ENCODE measurements at regions not wholly inside any gene's neighbourhood (a gene's known extent, or its start where the extent isn't known, plus 50 kb on each side); places are given as distances from the start of the nearest gene placed in this dataset.
"Not testable (repeated sequence)": the region's sequence is repeated elsewhere in the genome, so short reads cannot be mapped to it uniquely, and the experiment has no call there.

DNA sequence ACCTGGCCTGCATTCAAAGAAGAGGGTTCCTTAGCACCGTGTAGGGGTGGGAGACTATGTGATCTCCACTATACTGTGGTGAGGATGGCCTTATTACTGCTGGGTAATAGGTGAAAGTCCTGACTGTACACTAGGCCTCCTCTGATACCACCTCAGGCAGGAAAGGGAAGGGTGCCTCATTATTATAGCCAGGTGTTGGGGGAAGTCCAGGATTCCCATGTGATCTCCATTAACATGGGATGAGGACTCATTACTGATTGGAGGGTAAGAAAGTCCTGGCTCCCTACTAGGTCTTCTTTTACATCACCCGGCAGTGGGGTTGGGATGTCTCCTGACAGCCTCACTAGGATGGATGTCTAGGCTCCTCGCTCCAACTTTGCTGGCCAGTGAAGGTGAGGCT lies 252.1 kb downstream of the LRIG3 start:
- DNase-seq = no peak

GRCh38 chr12:58668871-58669270 lies 251.4 kb downstream of the LRIG3 start:
- DNase-seq = no peak

GRCh38 chr12:58670623-58671022 lies 249.7 kb downstream of the LRIG3 start:
- no peak for DNase-seq

- no peak for DNase-seq
Observed at GRCh38 chr12:58671196-58671595, 249.1 kb downstream of the LRIG3 start.

DNA sequence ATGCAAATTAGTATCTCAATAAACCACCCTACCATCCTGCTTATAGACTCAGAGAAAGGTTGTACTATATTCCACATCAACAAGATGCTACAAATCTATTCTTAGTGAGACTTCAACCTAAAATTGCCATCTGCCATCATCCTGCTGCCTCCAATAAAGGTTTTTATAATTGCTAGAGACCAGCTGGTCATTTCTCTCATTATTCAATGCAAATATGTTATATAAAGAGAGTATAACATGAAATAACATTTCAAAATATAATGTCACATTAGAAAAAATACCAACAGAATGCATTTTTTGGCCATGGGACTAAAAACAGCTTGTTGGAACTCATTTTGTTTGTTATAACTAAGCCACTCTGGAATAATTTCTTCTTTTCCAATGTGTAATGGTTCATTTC lies 247.3 kb downstream of the LRIG3 start:
- peak; percentile 12 to 61 for DNase-seq

GRCh38 chr12:58677833-58678232 lies 242.5 kb downstream of the LRIG3 start:
- not testable (repeated sequence) for DNase-seq

DNA sequence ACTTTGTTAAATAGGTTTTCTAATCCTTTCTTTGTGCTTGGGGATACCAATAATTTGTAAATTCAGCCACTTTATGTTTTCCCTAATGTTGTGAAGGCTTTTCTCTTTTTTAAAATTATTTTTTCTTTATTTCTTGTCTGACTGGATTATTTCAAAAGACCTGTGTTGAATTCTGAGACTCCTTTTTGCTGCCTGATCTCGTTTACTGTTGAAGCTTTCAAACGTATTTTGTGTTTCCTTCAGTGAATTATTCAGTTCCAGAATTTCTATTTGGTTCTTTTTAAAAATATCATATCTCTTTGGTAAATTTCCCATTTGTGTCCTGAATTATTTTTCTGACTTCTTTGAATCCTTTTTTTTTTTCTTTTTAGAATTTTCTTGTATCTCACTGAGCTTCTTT lies 241.6 kb downstream of the LRIG3 start:
- no peak for DNase-seq

- no peak for DNase-seq
Observed at GRCh38 chr12:58681730-58682129, 238.6 kb downstream of the LRIG3 start.

- DNase-seq = no peak
Observed at GRCh38 chr12:58695263-58695662, 225.0 kb downstream of the LRIG3 start.

GRCh38 chr12:58701536-58701935 lies 218.8 kb downstream of the LRIG3 start:
- no peak for DNase-seq

DNA sequence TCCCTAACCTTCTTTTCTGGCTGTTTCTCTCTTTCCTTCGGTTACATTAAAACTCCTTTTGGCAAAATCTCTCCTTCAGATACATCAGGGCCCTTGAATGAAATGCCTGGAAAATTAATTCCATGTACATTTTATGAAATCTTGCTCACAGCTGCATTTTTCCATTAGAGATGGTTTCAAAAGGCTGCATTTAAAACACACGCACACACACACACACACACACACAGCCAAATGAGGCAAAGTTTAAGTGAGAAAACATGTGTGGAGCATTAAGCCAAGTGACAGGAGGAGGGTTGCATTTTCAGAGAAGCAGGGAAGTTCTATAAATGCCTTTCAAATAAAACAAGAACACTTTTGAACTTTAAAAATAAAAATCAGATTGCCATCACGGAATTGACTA lies 216.4 kb downstream of the LRIG3 start:
- no peak for DNase-seq

GRCh38 chr12:58704770-58705169 lies 215.5 kb downstream of the LRIG3 start:
- not testable (repeated sequence) for DNase-seq

DNA sequence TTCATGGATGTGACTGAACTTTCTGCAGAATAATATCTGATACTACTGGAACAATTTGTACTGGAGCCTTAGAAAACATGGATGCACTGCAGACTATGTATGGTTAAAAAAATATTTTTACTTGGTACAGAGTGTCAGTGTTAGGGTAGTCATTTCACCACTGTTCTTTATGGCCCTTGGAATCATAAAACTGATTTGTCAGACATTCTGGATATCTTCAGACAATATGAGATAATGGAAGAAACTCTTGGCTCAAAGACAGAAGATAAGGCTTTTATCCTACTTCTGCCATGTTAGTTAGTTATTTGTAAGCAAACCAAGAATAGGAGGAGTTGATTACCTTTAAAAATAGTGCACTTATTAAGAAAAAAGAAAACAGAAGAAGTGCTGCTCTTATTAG lies 209.4 kb downstream of the LRIG3 start:
- DNase-seq = no peak

DNA sequence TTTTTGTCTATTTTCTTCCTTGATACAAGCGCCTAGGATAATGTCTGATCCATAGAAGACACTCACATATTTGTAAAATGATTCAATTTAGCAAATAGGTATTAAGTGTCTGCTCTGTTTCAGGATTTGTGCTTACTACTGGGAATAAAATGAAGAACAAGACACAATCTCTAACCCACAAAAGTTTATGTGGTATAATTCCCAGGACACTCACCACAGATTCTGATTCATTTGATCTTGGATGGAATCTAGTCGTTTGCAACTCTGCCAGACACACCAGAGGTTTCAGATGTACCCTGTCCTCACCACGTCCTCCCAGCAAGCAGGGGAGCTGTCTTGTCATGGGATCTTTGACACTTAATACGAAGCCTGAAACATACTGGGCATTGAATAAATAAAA lies 208.3 kb downstream of the LRIG3 start:
- DNase-seq = no peak

- DNase-seq = no peak
Observed at GRCh38 chr12:58712976-58713375, 207.3 kb downstream of the LRIG3 start.

DNA sequence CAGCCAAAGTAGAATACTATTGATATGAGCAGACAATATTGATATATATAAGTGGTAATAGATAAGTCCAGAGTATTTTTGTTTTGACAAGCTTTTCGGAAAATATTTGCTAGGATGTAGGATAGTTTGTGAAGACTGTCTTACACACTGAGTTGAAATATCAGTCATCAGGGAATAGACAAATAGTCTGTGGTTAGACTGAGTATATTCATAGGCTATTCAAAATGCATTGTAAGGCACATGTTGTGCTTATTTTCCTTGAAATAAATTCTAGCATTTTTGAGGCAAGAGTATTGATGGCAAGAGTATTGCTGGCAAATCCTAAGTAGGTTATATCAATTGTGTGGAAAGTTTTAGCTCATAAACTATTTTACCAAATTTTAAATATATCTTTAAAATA lies 201.1 kb downstream of the LRIG3 start:
- no peak for DNase-seq

- DNase-seq = no peak
Observed at GRCh38 chr12:58720421-58720820, 199.9 kb downstream of the LRIG3 start.

- DNase-seq = no peak
Observed at GRCh38 chr12:58725400-58726105, 194.8 kb downstream of the LRIG3 start.

GRCh38 chr12:58727521-58727920 lies 192.8 kb downstream of the LRIG3 start:
- DNase-seq = no peak

GRCh38 chr12:58728397-58728796 lies 191.9 kb downstream of the LRIG3 start:
- no peak for DNase-seq

DNA sequence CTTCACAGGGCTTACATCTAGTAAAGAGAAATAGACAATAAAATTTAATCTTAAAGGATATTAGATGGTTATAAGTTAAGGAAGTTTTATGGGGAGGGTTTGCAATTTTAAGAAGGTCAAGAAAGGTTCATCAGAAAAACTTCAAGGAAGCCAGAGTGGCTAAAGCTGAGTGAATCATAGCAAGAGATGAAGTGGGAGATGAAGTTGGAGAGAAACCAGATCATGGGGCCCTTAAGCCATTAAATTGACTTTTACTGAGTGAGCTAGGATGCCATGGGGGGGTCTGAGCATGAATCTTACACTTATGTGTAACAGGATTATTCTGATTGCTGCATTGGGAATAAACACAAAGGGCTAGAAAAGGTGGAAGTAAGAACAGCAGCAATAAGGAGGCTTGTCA lies 189.2 kb downstream of the LRIG3 start:
- no peak for DNase-seq

DNA sequence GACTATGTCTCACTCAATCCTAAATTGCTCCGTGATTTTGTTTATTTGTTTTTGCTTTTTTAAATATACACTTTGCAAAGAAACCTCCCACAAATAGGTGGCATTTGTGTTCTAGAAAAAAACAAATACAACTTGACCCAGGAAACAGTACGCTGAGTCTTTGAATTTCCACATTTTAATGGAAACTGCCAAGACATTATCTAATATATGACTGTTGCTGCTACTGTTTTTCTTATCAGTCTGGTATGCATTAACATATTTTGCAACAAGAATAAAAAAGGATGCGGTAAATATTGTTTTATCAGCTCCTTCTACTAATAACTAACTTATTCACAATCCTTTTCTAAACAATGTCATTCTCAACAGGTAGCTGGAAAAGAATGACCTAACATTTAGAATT lies 187.4 kb downstream of the LRIG3 start:
- no peak for DNase-seq

- peak in 1 of 2 experiments; percentile 7 for DNase-seq
Observed at GRCh38 chr12:58741226-58741625, 179.1 kb downstream of the LRIG3 start.

- DNase-seq = no peak
Observed at GRCh38 chr12:58745348-58746125, 174.8 kb downstream of the LRIG3 start.

- no peak for DNase-seq
Observed at GRCh38 chr12:58747533-58747932, 172.8 kb downstream of the LRIG3 start.
